IMR-90 (cell line): ENCODE measurements at regions not wholly inside any gene's neighbourhood (a gene's known extent, or its start where the extent isn't known, plus 50 kb on each side); places are given as distances from the start of the nearest gene placed in this dataset.

Source experiments
- ATAC-seq: fragments of 200-7000 bp; cut with Tn5 transposase; 2 replicates; pipeline ENCODE4 v1.9.1; 2020; ENCODE audit warnings: low read depth, mild to moderate bottlenecking, moderate library complexity
- BruUV-seq: library from RNA; stranded (reverse); fragments of 400-500 nt; replicated peaks from 2 replicates; lab custom pipeline; 2021; lab: Mats Ljungman, UMichigan
- CTCF ChIA-PET: fragments of 300-600 bp; formaldehyde crosslinking; extraction: SDS; loops from one replicate; lab custom pipeline; 2021; ENCODE audit warnings: antibody characterized with exemption; lab: Yijun Ruan, JAX
- POLR2A ChIA-PET: fragments of 300-600 bp; sonication (Branson Sonifier 250); formaldehyde crosslinking; loops from one replicate; lab custom pipeline; 2022; ENCODE audit warnings: antibody characterized with exemption; ENCODE audit not compliant: unreplicated experiment; lab: Charles Lee
- DNase-seq: peaks from one replicate; pipeline ENCODE4 v3.0.0; 2013
- H2AFZ ChIP-seq: replicated peaks from 2 replicates; pipeline ENCODE3; 2013; ENCODE audit warnings: low read length, mild to moderate bottlenecking; ENCODE audit not compliant: poor library complexity
- H2AK5ac ChIP-seq: 2 replicates; pipeline ENCODE4 v1.6.1; 2013; ENCODE audit warnings: low read depth, low read length, inconsistent platforms
- H2AK9ac ChIP-seq: replicated peaks from 2 replicates; pipeline ENCODE3; 2013; ENCODE audit warnings: mild to moderate bottlenecking, low read depth, low read length, moderate library complexity; ENCODE audit not compliant: poor library complexity
- H2BK120ac ChIP-seq: 2 replicates; pipeline ENCODE4 v1.6.1; 2013; ENCODE audit warnings: low read depth, low read length, inconsistent platforms
- H2BK15ac ChIP-seq: 3 replicates; pipeline ENCODE4 v1.6.1; 2013; ENCODE audit warnings: low read depth, low read length, inconsistent platforms
- H2BK20ac ChIP-seq: 2 replicates; pipeline ENCODE4 v1.6.1; 2013; ENCODE audit warnings: low read depth, mild to moderate bottlenecking, inconsistent platforms, low read length, moderate library complexity
- H2BK5ac ChIP-seq: 2 replicates; pipeline ENCODE4 v1.6.1; 2013; ENCODE audit warnings: mild to moderate bottlenecking, low read depth, low read length, inconsistent platforms; ENCODE audit not compliant: poor library complexity, severe bottlenecking
- H3K14ac ChIP-seq: replicated peaks from 2 replicates; pipeline ENCODE4 v1.6.1; 2013; ENCODE audit warnings: low read depth, low read length, inconsistent platforms
- H3K18ac ChIP-seq: 2 replicates; pipeline ENCODE4 v1.6.1; 2013; ENCODE audit warnings: low read depth, low read length, control low read depth
- H3K23ac ChIP-seq: 2 replicates; pipeline ENCODE4 v1.6.1; 2013; ENCODE audit warnings: low read depth, low read length, inconsistent platforms
- H3K27ac ChIP-seq: 2 replicates; pipeline ENCODE4 v1.5.1; 2013; ENCODE audit warnings: mild to moderate bottlenecking, control low read depth, low read length; ENCODE audit not compliant: insufficient read depth
- H3K27me3 ChIP-seq: 2 replicates; pipeline ENCODE4 v1.6.1; 2013; ENCODE audit warnings: low read length; ENCODE audit not compliant: control insufficient read depth, insufficient read depth
- H3K36me3 ChIP-seq: 2 replicates; pipeline ENCODE4 v1.6.1; 2013; ENCODE audit warnings: low read length, mixed read lengths; ENCODE audit not compliant: control insufficient read depth, insufficient read depth
- H3K4ac ChIP-seq: 2 replicates; pipeline ENCODE4 v1.6.1; 2013; ENCODE audit warnings: low read depth, low read length, inconsistent platforms
- H3K4me1 ChIP-seq: 2 replicates; pipeline ENCODE4 v1.6.1; 2013; ENCODE audit warnings: low read length, mixed read lengths; ENCODE audit not compliant: control insufficient read depth, insufficient read depth
- H3K4me2 ChIP-seq: 2 replicates; pipeline ENCODE4 v1.6.1; 2013; ENCODE audit warnings: low read depth, mild to moderate bottlenecking, control low read depth, low read length, moderate library complexity
- H3K4me3 ChIP-seq: 2 replicates; pipeline ENCODE4 v1.5.1; 2013; ENCODE audit warnings: low read depth, mild to moderate bottlenecking, control low read depth, low read length, moderate library complexity; ENCODE audit not compliant: insufficient read depth
- H3K56ac ChIP-seq: 2 replicates; pipeline ENCODE4 v1.6.1; 2013; ENCODE audit warnings: low read length, inconsistent platforms; ENCODE audit not compliant: insufficient read depth; ENCODE audit errors: extremely low read depth
- H3K79me1 ChIP-seq, 2 experiments: 2 replicates each; pipeline ENCODE4 v1.6.1; 2013; ENCODE audit warnings: low read length in 2 of 2, inconsistent platforms in 1 of 2, low read depth in 1 of 2
- H3K9ac ChIP-seq: 2 replicates; pipeline ENCODE4 v1.6.1; 2013; ENCODE audit warnings: low read depth, low read length, control low read depth
- H3K9me1 ChIP-seq: 2 replicates; pipeline ENCODE4 v1.6.1; 2013; ENCODE audit warnings: low read length, inconsistent platforms; ENCODE audit not compliant: insufficient read depth
- H3K9me3 ChIP-seq: 2 replicates; pipeline ENCODE4 v1.6.1; 2013; ENCODE audit warnings: low read length; ENCODE audit not compliant: control insufficient read depth, insufficient read depth
- H4K20me1 ChIP-seq: 2 replicates; pipeline ENCODE4 v1.6.1; 2013; ENCODE audit warnings: low read length, inconsistent platforms; ENCODE audit not compliant: insufficient read depth
- H4K5ac ChIP-seq: 2 replicates; pipeline ENCODE4 v1.6.1; 2013; ENCODE audit warnings: mild to moderate bottlenecking, low read depth, low read length, control low read depth
- H4K8ac ChIP-seq, 2 experiments: 2 replicates each; pipeline ENCODE4 v1.6.1; 2013; ENCODE audit warnings: low read depth in 2 of 2, low read length in 2 of 2, control low read depth in 1 of 2, inconsistent platforms in 1 of 2
- H4K91ac ChIP-seq: 2 replicates; pipeline ENCODE4 v1.6.1; 2013; ENCODE audit warnings: low read depth, low read length, inconsistent platforms; ENCODE audit not compliant: insufficient read depth
- CHD1 ChIP-seq: IDR thresholded peaks from 2 replicates; pipeline ENCODE4 v1.6.1; 2012; ENCODE audit warnings: low read depth, low read length, improper control_type of control experiment
- ELK1 ChIP-seq: fragments of 150-350 bp; IDR thresholded peaks from 2 replicates; pipeline ENCODE4 v1.6.1; 2016; ENCODE audit warnings: low read depth, mild to moderate bottlenecking, low read length, moderate library complexity, borderline replicate concordance
- MAFK ChIP-seq: IDR thresholded peaks from 2 replicates; pipeline ENCODE4 v1.6.1; 2012; ENCODE audit warnings: low read depth, low read length, improper control_type of control experiment
- MAZ ChIP-seq: IDR thresholded peaks from 2 replicates; pipeline ENCODE4 v1.6.1; 2012; ENCODE audit warnings: low read depth, mild to moderate bottlenecking, low read length, improper control_type of control experiment, moderate library complexity, borderline replicate concordance
- RCOR1 ChIP-seq: IDR thresholded peaks from 2 replicates; pipeline ENCODE4 v1.6.1; 2012; ENCODE audit warnings: mild to moderate bottlenecking, low read length, improper control_type of control experiment; ENCODE audit not compliant: insufficient replicate concordance
- RFX5 ChIP-seq: IDR thresholded peaks from 2 replicates; pipeline ENCODE4 v1.8.0; 2012; ENCODE audit warnings: low read depth, mild to moderate bottlenecking, low read length, moderate library complexity
- USF2 ChIP-seq: fragments of 150-350 bp; IDR thresholded peaks from 2 replicates; pipeline ENCODE4 v1.6.1; 2017; ENCODE audit warnings: mild to moderate bottlenecking, antibody characterized with exemption, low read length, low read depth
- WGBS, 2 experiments: methylation state at CpG; one replicate each; pipeline versions ENCODE4 v1.1.5 to v1.1.7; 2013; ENCODE audit warnings: missing lambda C conversion rate in 2 of 2; ENCODE audit not compliant: insufficient read length in 1 of 2; ENCODE audit errors: extremely low coverage in 2 of 2; 5-methylcytosine and 5-hydroxymethylcytosine counted together
- dilution Hi-C: fragments of 300-500 bp; cut with HindIII; formaldehyde crosslinking; loops from one replicate; pipeline ENCODE4 v1.14.3; 2018; ENCODE audit warnings: low sequenced_read_pairs; ENCODE audit not compliant: unreplicated experiment
- in situ Hi-C: fragments of 300-500 bp; cut with MboI; formaldehyde crosslinking; loops from 3 replicates; pipeline ENCODE4 v1.14.3; 2019; ENCODE audit warnings: low sequenced_read_pairs, inconsistent platforms, mixed read lengths
- intact Hi-C: fragments of 100-400 bp; cut with micrococcal nuclease; formaldehyde crosslinking; loops from 2 replicates; pipeline ENCODE4 v1.10.0; 2022

- ChIA-PET CTCF (no interaction called here), POLR2A (no interaction called here)
- Histone ChIP-seq H3K27me3 (no peaks in the 10 kb centered on the region), H2BK15ac (no peak overlapping the region), H3K56ac (no peak overlapping the region), H2BK120ac (no peak overlapping the region), H2AFZ (no peak overlapping the region), H3K9me3 (no peaks in the 10 kb centered on the region), H4K8ac (no peak overlapping the region), H3K14ac (no peak overlapping the region), H3K9ac (no peak overlapping the region), H3K4ac (no peak overlapping the region), H3K36me3 (no peaks in the 10 kb centered on the region), H4K91ac (no peak overlapping the region), H2AK9ac (no peak overlapping the region), H4K5ac (no peak overlapping the region), H4K20me1 (no peaks in the 10 kb centered on the region), H2BK5ac (no peak overlapping the region), H3K23ac (no peak overlapping the region), H3K18ac (no peak overlapping the region), H3K79me1 (no peaks in the 10 kb centered on the region), H2BK20ac (no peak overlapping the region), H3K9me1 (no peaks in the 10 kb centered on the region), H3K4me3 (no peak overlapping the region), H2AK5ac (no peak overlapping the region), H3K27ac (no peak overlapping the region), H3K4me1 (no peaks in the 10 kb centered on the region), H3K4me2 (no peak overlapping the region)
- dilution Hi-C loops = no loop called here
- TF ChIP-seq MAZ (no peak), ELK1 (no peak), RFX5 (no peak), RCOR1 (no peak), USF2 (no peak), CHD1 (no peak), MAFK (no peak)
- WGBS, 2 experiments = no CpG with 5 or more reads among the region's 2 CpGs
- no peak for ATAC-seq
- intact Hi-C loops = no loop called here
- DNase-seq = no peak
- BruUV-seq = no TSS peak
- in situ Hi-C loops = no loop called here
Measured at GRCh38 chr3:158908187-158908734, 106.4 kb downstream of the MFSD1 start.
